ENCODE measurements at regions not wholly inside any gene's neighbourhood (a gene's known extent, or its start where the extent isn't known, plus 50 kb on each side); places are given as distances from the start of the nearest gene placed in this dataset.
A peak's percentile ranks its signal among the peaks of the same experiment; 100 is the strongest.

DNA sequence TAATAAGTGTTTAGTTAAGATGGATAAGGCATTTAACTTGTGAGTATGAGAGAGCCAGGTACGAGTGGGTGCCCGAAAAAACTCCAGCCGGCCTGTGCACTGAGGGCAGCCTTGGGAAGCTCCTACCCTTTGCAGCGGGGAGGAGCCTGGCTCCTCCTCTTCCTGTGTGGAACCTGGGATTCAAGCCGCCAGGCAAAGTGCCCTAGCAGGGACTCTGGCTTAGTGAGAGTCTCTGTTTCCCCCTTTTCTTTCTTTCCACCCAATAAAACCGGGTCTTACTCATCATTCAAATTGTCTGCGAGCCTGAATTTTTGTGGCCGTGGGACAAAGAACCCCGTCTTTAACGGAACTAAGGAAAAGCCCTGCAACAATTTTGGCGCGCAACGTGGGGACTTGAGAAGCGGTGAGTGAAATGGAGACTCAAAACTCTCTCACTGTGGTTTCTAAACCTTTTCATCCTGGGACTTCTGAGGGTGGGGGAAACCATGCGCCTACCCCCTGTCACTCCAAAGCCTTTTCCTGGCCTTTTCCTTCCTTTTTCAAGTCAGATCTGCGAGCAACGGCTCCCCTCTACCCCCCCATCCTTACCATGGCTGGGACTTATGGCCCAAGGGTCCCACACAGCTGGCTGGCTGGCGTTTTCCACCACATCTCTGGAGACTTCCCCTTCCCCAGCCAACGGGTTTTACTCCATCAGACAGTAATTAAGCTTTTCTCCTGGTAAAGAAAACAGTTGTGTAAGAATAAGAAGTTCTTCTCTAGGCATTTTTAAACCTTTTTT is 535.7 kb upstream of the ACO1 start (continued):
- no peak for TF ChIP-seq TEAD2 (CRISPR knock-in tag; IDR thresholded peaks at IDR 0.05)
- TF ChIP-seq ZNF205 (CRISPR knock-in tag; IDR thresholded peaks at IDR 0.05) = no peak
- no peak for TF ChIP-seq ZNF724P (CRISPR knock-in tag; IDR thresholded peaks at IDR 0.05; ENCODE audit: borderline replicate concordance)
- TF ChIP-seq, protein P1, sequence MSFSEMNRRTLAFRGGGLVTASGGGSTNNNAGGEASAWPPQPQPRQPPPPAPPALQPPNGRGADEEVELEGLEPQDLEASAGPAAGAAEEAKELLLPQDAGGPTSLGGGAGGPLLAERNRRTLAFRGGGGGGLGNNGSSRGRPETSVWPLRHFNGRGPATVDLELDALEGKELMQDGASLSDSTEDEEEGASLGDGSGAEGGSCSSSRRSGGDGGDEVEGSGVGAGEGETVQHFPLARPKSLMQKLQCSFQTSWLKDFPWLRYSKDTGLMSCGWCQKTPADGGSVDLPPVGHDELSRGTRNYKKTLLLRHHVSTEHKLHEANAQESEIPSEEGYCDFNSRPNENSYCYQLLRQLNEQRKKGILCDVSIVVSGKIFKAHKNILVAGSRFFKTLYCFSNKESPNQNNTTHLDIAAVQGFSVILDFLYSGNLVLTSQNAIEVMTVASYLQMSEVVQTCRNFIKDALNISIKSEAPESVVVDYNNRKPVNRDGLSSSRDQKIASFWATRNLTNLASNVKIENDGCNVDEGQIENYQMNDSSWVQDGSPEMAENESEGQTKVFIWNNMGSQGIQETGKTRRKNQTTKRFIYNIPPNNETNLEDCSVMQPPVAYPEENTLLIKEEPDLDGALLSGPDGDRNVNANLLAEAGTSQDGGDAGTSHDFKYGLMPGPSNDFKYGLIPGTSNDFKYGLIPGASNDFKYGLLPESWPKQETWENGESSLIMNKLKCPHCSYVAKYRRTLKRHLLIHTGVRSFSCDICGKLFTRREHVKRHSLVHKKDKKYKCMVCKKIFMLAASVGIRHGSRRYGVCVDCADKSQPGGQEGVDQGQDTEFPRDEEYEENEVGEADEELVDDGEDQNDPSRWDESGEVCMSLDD (CRISPR knock-in tag; IDR thresholded peaks at IDR 0.05; ENCODE audit: borderline replicate concordance) = no peak
- no peak for TF ChIP-seq SIN3B (IDR thresholded peaks at IDR 0.05; ENCODE audit: low read length)
- no peak for TF ChIP-seq ZNF431 (CRISPR knock-in tag; IDR thresholded peaks at IDR 0.05; ENCODE audit: borderline replicate concordance, low read depth)
- no peak for TF ChIP-seq SKI (IDR thresholded peaks at IDR 0.05; ENCODE audit: partially characterized antibody)
- TF ChIP-seq TSC22D2 (CRISPR knock-in tag; IDR thresholded peaks at IDR 0.05; ENCODE audit: borderline replicate concordance) = no peak
- TF ChIP-seq, protein P2, sequence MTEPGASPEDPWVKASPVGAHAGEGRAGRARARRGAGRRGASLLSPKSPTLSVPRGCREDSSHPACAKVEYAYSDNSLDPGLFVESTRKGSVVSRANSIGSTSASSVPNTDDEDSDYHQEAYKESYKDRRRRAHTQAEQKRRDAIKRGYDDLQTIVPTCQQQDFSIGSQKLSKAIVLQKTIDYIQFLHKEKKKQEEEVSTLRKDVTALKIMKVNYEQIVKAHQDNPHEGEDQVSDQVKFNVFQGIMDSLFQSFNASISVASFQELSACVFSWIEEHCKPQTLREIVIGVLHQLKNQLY (CRISPR knock-in tag; IDR thresholded peaks at IDR 0.05) = no peak
- TF ChIP-seq HMG20B (CRISPR knock-in tag; conservative IDR thresholded peaks at IDR 0.05) = no peak
- TF ChIP-seq, protein P3, sequence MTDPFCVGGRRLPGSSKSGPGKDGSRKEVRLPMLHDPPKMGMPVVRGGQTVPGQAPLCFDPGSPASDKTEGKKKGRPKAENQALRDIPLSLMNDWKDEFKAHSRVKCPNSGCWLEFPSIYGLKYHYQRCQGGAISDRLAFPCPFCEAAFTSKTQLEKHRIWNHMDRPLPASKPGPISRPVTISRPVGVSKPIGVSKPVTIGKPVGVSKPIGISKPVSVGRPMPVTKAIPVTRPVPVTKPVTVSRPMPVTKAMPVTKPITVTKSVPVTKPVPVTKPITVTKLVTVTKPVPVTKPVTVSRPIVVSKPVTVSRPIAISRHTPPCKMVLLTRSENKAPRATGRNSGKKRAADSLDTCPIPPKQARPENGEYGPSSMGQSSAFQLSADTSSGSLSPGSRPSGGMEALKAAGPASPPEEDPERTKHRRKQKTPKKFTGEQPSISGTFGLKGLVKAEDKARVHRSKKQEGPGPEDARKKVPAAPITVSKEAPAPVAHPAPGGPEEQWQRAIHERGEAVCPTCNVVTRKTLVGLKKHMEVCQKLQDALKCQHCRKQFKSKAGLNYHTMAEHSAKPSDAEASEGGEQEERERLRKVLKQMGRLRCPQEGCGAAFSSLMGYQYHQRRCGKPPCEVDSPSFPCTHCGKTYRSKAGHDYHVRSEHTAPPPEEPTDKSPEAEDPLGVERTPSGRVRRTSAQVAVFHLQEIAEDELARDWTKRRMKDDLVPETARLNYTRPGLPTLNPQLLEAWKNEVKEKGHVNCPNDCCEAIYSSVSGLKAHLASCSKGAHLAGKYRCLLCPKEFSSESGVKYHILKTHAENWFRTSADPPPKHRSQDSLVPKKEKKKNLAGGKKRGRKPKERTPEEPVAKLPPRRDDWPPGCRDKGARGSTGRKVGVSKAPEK (CRISPR knock-in tag; IDR thresholded peaks at IDR 0.05; ENCODE audit: borderline replicate concordance) = no peak
- TF ChIP-seq ZNF703 (CRISPR knock-in tag; IDR thresholded peaks at IDR 0.05; ENCODE audit: borderline replicate concordance) = no peak
- peak; percentile 56; the same call in 1 of the 2 replicates for TF ChIP-seq ARNTL (CRISPR knock-in tag; IDR thresholded peaks at IDR 0.05)
- no peak for TF ChIP-seq SMAD1 (CRISPR knock-in tag; IDR thresholded peaks at IDR 0.05; ENCODE audit: borderline replicate concordance, low read depth)
- no peak for TF ChIP-seq HNRNPUL1 (IDR thresholded peaks at IDR 0.05; ENCODE audit: low read depth, low read length)
- no peak for TF ChIP-seq ZNF670 (CRISPR knock-in tag; IDR thresholded peaks at IDR 0.05; ENCODE audit: borderline replicate concordance)
- TF ChIP-seq ZNF282 (IDR thresholded peaks at IDR 0.05; ENCODE audit: partially characterized antibody) = no peak
- no peak for TF ChIP-seq PAF1 (CRISPR knock-in tag; IDR thresholded peaks at IDR 0.05)
- no peak for TF ChIP-seq ZNF619 (CRISPR knock-in tag; IDR thresholded peaks at IDR 0.05)
- no peak for TF ChIP-seq ZBTB25 (CRISPR knock-in tag; IDR thresholded peaks at IDR 0.05)
- no peak for TF ChIP-seq ZNF737 (CRISPR knock-in tag; IDR thresholded peaks at IDR 0.05; ENCODE audit: borderline replicate concordance)
- TF ChIP-seq MAFG (CRISPR knock-in tag; IDR thresholded peaks at IDR 0.05) = no peak
- TF ChIP-seq, protein P4, sequence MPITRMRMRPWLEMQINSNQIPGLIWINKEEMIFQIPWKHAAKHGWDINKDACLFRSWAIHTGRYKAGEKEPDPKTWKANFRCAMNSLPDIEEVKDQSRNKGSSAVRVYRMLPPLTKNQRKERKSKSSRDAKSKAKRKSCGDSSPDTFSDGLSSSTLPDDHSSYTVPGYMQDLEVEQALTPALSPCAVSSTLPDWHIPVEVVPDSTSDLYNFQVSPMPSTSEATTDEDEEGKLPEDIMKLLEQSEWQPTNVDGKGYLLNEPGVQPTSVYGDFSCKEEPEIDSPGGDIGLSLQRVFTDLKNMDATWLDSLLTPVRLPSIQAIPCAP (CRISPR knock-in tag; IDR thresholded peaks at IDR 0.05; ENCODE audit: low read depth) = no peak
